ENCODE measurements at regions not wholly inside any gene's neighbourhood (a gene's known extent, or its start where the extent isn't known, plus 50 kb on each side); places are given as distances from the start of the nearest gene placed in this dataset.
A peak's percentile ranks its signal among the peaks of the same experiment; 100 is the strongest.

- H3K27ac Mint-ChIP-seq: no peak overlapping the region
- no peak for DNase-seq (ENCODE audit: low spot score)
- CTCF ChIA-PET: interaction anchor here (1.0 to 2.8 kb wide), 5 partner anchors 40 to 208 kb away, joined by 3 to 13 read pairs (median 5); no protein-coding TSS in a partner anchor
These were observed 101.6 kb downstream of the CHST1 start for GRCh38 chr11:45563810-45564209.

DNA sequence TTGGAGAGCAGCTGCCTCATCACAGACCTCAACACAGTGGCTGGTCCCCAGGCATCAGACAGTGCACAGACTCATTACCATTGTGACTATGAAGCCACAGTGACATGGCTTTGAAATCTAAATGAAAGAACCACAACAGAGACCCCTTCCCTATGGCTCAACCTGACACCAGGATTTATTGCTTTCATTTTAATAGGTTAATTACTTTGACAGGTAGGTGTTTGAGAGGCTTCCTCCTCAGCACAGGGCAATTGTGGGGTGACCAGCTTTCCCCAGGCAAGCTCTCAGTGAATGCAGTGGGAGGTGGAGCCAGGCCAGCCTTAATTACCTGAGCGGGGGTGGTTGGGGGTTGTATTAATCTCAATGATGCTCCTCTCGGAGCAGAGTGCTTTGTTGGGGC, 102.3 kb downstream of the CHST1 start:
- ChIA-PET POLR2A (no interaction called here), CTCF (interaction anchor here (1.1 to 2.8 kb wide), 5 partner anchors 41 to 208 kb away, joined by 3 to 13 read pairs (median 5); no protein-coding TSS in a partner anchor)
- H3K4me1 Mint-ChIP-seq: peaks cover 25% of the 10 kb centered on the region
- no peak overlapping the region for H3K4me3 Mint-ChIP-seq
- H3K27me3 Mint-ChIP-seq (ENCODE audit: low read depth): no peaks in the 10 kb centered on the region; the same call in 1 of the 2 replicates
- TF ChIP-seq STAT6 (CRISPR knock-in tag; conservative IDR thresholded peaks at IDR 0.05; ENCODE audit: low read depth) (no peak), ATF1 (CRISPR knock-in tag; IDR thresholded peaks at IDR 0.05) (no peak), JAZF1 (CRISPR knock-in tag; IDR thresholded peaks at IDR 0.05) (no peak)
- TF ChIP-seq, protein P1, sequence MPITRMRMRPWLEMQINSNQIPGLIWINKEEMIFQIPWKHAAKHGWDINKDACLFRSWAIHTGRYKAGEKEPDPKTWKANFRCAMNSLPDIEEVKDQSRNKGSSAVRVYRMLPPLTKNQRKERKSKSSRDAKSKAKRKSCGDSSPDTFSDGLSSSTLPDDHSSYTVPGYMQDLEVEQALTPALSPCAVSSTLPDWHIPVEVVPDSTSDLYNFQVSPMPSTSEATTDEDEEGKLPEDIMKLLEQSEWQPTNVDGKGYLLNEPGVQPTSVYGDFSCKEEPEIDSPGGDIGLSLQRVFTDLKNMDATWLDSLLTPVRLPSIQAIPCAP (CRISPR knock-in tag; IDR thresholded peaks at IDR 0.05): no peak
- no peaks in the 10 kb centered on the region for H3K36me3 Mint-ChIP-seq
- no peak overlapping the region for H3K27ac Mint-ChIP-seq
- ATAC-seq: no peak
- no peak for DNase-seq (ENCODE audit: low spot score)
- 0 out of 2 replicates have a peak, but pooled peaks cover 1% of the 10 kb centered on the region for H3K9me3 Mint-ChIP-seq

More at GRCh38 chr11:45563810-45564209, 101.6 kb downstream of the CHST1 start:
- no peaks in the 10 kb centered on the region; the same call in 1 of the 2 replicates for H3K27me3 Mint-ChIP-seq (ENCODE audit: low read depth)
- peak; percentile 34; the same call in 1 of the 2 replicates for ATAC-seq
- H3K4me3 Mint-ChIP-seq: no peak overlapping the region
- H3K36me3 Mint-ChIP-seq: no peaks in the 10 kb centered on the region
- no peaks in the 10 kb centered on the region for H3K9me3 Mint-ChIP-seq
- H3K4me1 Mint-ChIP-seq: peaks cover 25% of the 10 kb centered on the region
- POLR2A ChIA-PET: no interaction called here
- TF ChIP-seq, protein P2, sequence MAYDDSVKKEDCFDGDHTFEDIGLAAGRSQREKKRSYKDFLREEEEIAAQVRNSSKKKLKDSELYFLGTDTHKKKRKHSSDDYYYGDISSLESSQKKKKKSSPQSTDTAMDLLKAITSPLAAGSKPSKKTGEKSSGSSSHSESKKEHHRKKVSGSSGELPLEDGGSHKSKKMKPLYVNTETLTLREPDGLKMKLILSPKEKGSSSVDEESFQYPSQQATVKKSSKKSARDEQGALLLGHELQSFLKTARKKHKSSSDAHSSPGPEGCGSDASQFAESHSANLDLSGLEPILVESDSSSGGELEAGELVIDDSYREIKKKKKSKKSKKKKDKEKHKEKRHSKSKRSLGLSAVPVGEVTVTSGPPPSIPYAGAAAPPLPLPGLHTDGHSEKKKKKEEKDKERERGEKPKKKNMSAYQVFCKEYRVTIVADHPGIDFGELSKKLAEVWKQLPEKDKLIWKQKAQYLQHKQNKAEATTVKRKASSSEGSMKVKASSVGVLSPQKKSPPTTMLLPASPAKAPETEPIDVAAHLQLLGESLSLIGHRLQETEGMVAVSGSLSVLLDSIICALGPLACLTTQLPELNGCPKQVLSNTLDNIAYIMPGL (CRISPR knock-in tag; IDR thresholded peaks at IDR 0.05): no peak
- TF ChIP-seq ZMAT4 (CRISPR knock-in tag; IDR thresholded peaks at IDR 0.05) (no peak), CREB1 (CRISPR knock-in tag; IDR thresholded peaks at IDR 0.05) (no peak), NR2C2 (CRISPR knock-in tag; IDR thresholded peaks at IDR 0.05) (no peak), GABPB1 (CRISPR knock-in tag; IDR thresholded peaks at IDR 0.05) (no peak), ZBTB21 (CRISPR knock-in tag; IDR thresholded peaks at IDR 0.05; ENCODE audit: borderline replicate concordance) (no peak), ZBTB43 (CRISPR knock-in tag; IDR thresholded peaks at IDR 0.05) (no peak), ZNF416 (CRISPR knock-in tag; IDR thresholded peaks at IDR 0.05) (no peak), MXD4 (CRISPR knock-in tag; IDR thresholded peaks at IDR 0.05; ENCODE audit: borderline replicate concordance) (no peak), ZNF138 (CRISPR knock-in tag; conservative IDR thresholded peaks at IDR 0.05) (no peak), ZNF396 (CRISPR knock-in tag; IDR thresholded peaks at IDR 0.05; ENCODE audit: borderline replicate concordance) (no peak), CBFB (CRISPR knock-in tag; IDR thresholded peaks at IDR 0.05; ENCODE audit: low read depth) (no peak), NFE2L1 (CRISPR knock-in tag; IDR thresholded peaks at IDR 0.05) (no peak), MAX (CRISPR knock-in tag; IDR thresholded peaks at IDR 0.05) (no peak), NFATC4 (CRISPR knock-in tag; IDR thresholded peaks at IDR 0.05) (no peak)
- TF ChIP-seq, protein P3, sequence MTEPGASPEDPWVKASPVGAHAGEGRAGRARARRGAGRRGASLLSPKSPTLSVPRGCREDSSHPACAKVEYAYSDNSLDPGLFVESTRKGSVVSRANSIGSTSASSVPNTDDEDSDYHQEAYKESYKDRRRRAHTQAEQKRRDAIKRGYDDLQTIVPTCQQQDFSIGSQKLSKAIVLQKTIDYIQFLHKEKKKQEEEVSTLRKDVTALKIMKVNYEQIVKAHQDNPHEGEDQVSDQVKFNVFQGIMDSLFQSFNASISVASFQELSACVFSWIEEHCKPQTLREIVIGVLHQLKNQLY (CRISPR knock-in tag; IDR thresholded peaks at IDR 0.05): no peak
